GM10266 (cell line): ENCODE measurements at regions not wholly inside any gene's neighbourhood (a gene's known extent, or its start where the extent isn't known, plus 50 kb on each side); places are given as distances from the start of the nearest gene placed in this dataset.
"Not testable (repeated sequence)": the region's sequence is repeated elsewhere in the genome, so short reads cannot be mapped to it uniquely, and the experiment has no call there.

ENCODE experiments used
- DNase-seq: peaks from one replicate; pipeline ENCODE4 v3.0.0; 2012; ENCODE audit errors: extremely low spot score
- CTCF ChIP-seq: IDR thresholded peaks from 2 replicates; pipeline ENCODE4 v1.5.1; 2012; ENCODE audit warnings: mild to moderate bottlenecking, low read depth; ENCODE audit not compliant: control insufficient read depth, insufficient read depth; ENCODE audit errors: missing control alignments

GRCh38 chr4:114043116-114043515 lies 63.7 kb upstream of the ARSJ start:
- no peak for DNase-seq
- no peak for TF ChIP-seq CTCF

GRCh38 chr4:114044351-114044750 lies 64.9 kb upstream of the ARSJ start:
- DNase-seq, result not testable (repeated sequence)

GRCh38 chr4:114046331-114046730 lies 66.9 kb upstream of the ARSJ start:
- no peak for DNase-seq
- TF ChIP-seq CTCF, result no peak

- not testable (repeated sequence) for DNase-seq
Observed at GRCh38 chr4:114048154-114048553, 68.7 kb upstream of the ARSJ start.

GRCh38 chr4:114052227-114052626 lies 72.8 kb upstream of the ARSJ start:
- TF ChIP-seq CTCF, result no peak
- DNase-seq, result no peak

DNA sequence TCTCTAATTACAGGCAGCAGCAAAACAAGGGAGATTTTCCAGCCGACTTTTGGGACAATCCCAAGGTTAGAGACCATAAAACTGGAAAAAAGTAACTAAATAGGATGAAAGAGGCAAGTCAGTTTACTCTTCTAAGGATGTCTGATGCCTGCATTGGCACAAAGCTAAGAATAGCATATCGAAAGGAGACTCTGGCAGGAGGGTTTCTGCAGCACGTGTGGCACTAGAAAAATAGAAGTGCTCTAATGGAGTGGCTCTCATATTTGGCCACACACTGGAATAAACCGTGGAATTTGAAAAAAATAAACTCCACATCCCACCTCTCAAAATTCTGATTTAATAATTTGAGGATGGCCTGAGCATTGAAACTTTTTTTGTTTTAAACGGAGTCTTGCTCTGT lies 77.2 kb upstream of the ARSJ start:
- no peak for TF ChIP-seq CTCF
- DNase-seq, result no peak

GRCh38 chr4:114057746-114058145 lies 78.3 kb upstream of the ARSJ start:
- no peak for TF ChIP-seq CTCF
- no peak for DNase-seq

DNA sequence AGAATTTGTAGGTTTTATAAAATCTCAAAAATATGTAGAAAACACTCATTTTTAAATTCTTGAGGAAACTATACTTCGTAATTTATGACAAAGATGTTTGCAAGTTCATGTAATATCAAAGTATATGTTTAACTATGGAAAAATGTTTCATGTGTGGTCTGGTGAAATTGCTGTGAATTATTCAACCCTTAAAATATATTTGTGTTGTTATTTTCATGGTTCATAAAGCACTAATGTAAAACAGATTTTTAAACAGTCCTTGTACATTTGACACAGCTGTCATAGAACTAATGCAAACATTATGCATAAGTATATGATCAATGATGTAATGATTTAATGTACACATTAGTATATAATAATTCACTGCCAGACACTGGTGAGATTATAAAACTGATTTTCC lies 83.1 kb upstream of the ARSJ start:
- DNase-seq, result no peak
- no peak for TF ChIP-seq CTCF
